ENCODE measurements at regions not wholly inside any gene's neighbourhood (a gene's known extent, or its start where the extent isn't known, plus 50 kb on each side); places are given as distances from the start of the nearest gene placed in this dataset.

DNA sequence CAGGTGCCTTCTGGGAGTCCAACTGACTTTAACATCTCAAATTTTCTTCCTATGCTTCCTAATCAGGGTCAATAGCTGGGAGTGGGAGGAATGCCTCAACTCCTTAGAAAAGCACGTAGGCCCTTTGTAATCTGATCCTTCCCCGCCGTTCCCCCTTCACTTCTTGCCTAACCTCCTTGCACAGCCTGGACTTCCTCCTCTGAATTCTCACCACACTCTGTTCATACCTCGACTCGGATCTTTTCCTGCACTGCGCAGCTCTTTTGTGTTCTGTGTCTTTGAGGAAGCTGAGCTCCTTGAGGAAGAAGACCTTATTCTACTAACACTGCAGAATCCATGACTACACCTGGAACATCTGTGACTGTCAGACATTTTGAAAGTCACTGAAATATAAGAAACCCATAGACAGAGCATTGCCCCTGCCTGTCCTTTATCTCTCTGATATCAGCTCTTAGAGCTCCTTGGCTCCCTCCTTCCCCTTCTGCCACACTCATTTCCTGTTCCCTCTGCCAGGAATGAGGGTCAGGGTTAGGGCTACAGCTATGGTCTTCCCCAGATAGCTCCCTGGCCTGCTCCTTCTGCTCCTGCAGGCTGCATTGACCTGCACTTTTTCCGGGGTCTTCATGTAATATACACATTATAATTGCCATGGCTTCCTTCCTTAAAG lies 140.2 kb upstream of the LDB2 start:
- no peaks in the 10 kb centered on the region for H3K36me3 ChIP-seq (replicated peaks in 1 of 2)
- no peak for DNase-seq
- H3K27me3 ChIP-seq: no peaks in the 10 kb centered on the region
- H3K4me3 ChIP-seq: no peak overlapping the region
- no peaks in the 10 kb centered on the region for H3K4me1 ChIP-seq (replicated peaks in 1 of 2)
- H3K9me3 ChIP-seq (replicated peaks in 1 of 3): no peaks in the 10 kb centered on the region
- intact Hi-C loops (cut with DNase I): no loop called here
- no peak for TF ChIP-seq POLR2A (IDR thresholded peaks at IDR 0.05)
- TF ChIP-seq, protein P1, sequence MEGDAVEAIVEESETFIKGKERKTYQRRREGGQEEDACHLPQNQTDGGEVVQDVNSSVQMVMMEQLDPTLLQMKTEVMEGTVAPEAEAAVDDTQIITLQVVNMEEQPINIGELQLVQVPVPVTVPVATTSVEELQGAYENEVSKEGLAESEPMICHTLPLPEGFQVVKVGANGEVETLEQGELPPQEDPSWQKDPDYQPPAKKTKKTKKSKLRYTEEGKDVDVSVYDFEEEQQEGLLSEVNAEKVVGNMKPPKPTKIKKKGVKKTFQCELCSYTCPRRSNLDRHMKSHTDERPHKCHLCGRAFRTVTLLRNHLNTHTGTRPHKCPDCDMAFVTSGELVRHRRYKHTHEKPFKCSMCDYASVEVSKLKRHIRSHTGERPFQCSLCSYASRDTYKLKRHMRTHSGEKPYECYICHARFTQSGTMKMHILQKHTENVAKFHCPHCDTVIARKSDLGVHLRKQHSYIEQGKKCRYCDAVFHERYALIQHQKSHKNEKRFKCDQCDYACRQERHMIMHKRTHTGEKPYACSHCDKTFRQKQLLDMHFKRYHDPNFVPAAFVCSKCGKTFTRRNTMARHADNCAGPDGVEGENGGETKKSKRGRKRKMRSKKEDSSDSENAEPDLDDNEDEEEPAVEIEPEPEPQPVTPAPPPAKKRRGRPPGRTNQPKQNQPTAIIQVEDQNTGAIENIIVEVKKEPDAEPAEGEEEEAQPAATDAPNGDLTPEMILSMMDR (IDR thresholded peaks at IDR 0.05): no peak
- no peak overlapping the region for H3K27ac ChIP-seq
- WGBS, 4 donors: 80 to 88% (median 85%) methylated on average over 7 of the region's 7 CpGs

DNA sequence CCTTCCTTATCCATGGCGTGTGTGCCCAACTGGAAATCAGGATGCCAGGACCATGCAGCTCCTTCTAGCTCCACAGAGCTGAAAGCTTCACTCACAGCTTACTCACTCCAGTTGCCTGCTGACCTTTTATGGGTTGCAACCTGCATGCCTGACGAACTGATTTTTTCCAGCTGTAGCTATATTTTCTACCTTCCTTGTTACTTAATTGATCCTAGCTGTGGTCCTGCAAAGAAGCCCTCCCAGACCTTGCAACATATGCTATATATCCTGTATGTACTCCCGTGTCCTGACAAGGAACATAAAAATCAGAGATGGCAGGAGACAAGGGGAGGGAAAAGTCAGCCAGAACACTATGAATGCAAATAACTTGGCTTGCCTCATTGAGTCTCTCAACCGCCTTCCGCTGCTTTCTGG lies 135.3 kb upstream of the LDB2 start:
- H3K9me3 ChIP-seq (replicated peaks in 1 of 3): no peaks in the 10 kb centered on the region
- no peaks in the 10 kb centered on the region for H3K27me3 ChIP-seq
- intact Hi-C loops (cut with DNase I): no loop called here
- H3K27ac ChIP-seq: no peak overlapping the region
- no peak for TF ChIP-seq POLR2A (IDR thresholded peaks at IDR 0.05)
- TF ChIP-seq, protein P1 (IDR thresholded peaks at IDR 0.05): no peak
- H3K36me3 ChIP-seq (replicated peaks in 1 of 2): no peaks in the 10 kb centered on the region
- H3K4me3 ChIP-seq: no peak overlapping the region
- H3K4me1 ChIP-seq (replicated peaks in 1 of 2): no peaks in the 10 kb centered on the region
- no peak for DNase-seq
- 69 to 73% (median 72%) methylated on average over 5 of the region's 5 CpGs for WGBS, 4 donors

DNA sequence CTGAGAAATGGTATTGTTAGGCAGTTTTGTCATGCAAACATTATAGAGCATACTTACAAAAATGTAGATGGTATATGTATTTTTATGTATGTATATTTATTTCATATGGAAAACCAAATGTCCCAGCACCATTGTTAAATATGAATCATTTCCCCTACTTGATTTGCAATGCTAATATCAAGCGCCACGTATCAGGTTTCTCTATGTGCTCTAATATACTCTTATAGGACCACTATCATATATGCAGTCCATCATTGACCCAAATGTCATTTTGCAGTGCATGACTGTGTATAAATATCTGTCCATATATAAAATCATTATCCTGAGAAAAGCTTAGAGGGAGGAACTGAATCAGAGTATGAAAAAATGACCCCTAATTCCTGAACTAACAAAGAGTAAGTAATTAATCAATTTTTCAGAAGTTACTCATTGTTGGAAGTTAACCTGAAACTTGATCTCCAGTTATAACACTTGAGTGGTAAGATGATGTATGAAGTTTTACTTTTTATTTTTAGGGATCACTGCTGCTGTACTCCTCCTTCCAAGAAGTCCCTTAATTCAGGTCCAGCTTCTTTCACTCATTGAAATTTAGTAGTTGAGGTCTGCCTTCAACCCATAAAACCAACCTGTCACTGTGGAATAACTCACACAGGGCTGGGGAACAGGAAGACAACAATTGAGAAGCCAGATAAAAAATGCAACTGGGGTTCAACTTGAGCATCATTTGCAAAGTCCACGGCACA lies 134.8 kb upstream of the LDB2 start:
- Histone ChIP-seq H3K4me3 (no peak overlapping the region), H3K4me1 (replicated peaks in 1 of 2) (no peaks in the 10 kb centered on the region), H3K9me3 (replicated peaks in 1 of 3) (no peaks in the 10 kb centered on the region), H3K36me3 (replicated peaks in 1 of 2) (no peaks in the 10 kb centered on the region), H3K27ac (no peak overlapping the region), H3K27me3 (no peaks in the 10 kb centered on the region)
- TF ChIP-seq, protein P1 (IDR thresholded peaks at IDR 0.05): no peak
- no peak for TF ChIP-seq POLR2A (IDR thresholded peaks at IDR 0.05)
- intact Hi-C loops (cut with DNase I): no loop called here
- 77 to 85% (median 80%) methylated on average over 3 of the region's 3 CpGs for WGBS, 4 donors
- no peak for DNase-seq

DNA sequence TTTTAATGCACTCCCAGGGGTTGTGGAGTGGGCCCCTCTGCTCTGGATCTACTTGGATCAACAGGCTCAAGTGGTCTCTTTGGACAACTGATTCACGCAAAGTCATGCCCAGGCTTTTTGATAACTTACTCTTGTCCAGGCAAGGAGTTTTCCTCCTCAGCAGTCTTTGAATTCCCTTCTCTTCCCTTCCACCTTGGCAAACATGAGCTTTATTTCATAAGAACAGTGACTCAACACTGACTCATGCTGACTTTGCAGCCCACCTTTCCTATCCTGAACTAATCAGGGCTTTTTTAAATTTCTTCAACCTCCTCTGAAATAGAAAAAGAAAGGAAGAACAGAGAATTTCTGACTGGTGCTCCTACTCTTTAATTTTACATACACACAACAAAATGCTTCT lies 132.1 kb upstream of the LDB2 start:
- Histone ChIP-seq H3K27ac (no peak overlapping the region), H3K36me3 (replicated peaks in 1 of 2) (no peaks in the 10 kb centered on the region), H3K9me3 (replicated peaks in 1 of 3) (no peaks in the 10 kb centered on the region), H3K27me3 (no peaks in the 10 kb centered on the region), H3K4me1 (replicated peaks in 1 of 2) (no peaks in the 10 kb centered on the region), H3K4me3 (no peak overlapping the region)
- intact Hi-C loops (cut with DNase I): no loop called here
- TF ChIP-seq POLR2A (IDR thresholded peaks at IDR 0.05): no peak
- TF ChIP-seq, protein P1 (IDR thresholded peaks at IDR 0.05): no peak
- 67 to 93% (median 83%) methylated on average over 1 of the region's 1 CpG for WGBS, 4 donors
- no peak for DNase-seq
